ENCODE measurements at regions not wholly inside any gene's neighbourhood (a gene's known extent, or its start where the extent isn't known, plus 50 kb on each side); places are given as distances from the start of the nearest gene placed in this dataset.

DNA sequence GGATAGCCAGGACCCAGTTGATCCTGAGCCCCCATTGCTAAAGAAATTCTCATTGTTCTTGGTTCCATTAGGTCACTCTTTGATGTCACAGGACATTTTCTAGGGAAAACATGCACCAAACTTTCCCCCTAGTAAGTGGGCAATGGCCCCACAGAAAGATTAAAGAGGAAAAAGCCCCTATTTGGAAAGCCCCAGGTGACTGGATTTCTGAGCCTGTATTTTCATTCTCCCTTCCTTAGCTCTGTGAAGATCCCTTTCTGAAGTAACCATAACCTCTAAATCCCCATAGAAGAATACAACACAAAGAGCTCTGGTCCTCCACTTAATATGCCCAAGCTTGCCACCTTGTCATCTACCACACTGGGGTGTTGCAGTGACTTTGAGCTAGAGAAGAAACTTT is 232.3 kb upstream of the FGGY start:
- TF ChIP-seq, protein P1, sequence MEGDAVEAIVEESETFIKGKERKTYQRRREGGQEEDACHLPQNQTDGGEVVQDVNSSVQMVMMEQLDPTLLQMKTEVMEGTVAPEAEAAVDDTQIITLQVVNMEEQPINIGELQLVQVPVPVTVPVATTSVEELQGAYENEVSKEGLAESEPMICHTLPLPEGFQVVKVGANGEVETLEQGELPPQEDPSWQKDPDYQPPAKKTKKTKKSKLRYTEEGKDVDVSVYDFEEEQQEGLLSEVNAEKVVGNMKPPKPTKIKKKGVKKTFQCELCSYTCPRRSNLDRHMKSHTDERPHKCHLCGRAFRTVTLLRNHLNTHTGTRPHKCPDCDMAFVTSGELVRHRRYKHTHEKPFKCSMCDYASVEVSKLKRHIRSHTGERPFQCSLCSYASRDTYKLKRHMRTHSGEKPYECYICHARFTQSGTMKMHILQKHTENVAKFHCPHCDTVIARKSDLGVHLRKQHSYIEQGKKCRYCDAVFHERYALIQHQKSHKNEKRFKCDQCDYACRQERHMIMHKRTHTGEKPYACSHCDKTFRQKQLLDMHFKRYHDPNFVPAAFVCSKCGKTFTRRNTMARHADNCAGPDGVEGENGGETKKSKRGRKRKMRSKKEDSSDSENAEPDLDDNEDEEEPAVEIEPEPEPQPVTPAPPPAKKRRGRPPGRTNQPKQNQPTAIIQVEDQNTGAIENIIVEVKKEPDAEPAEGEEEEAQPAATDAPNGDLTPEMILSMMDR (optimal IDR thresholded peaks at IDR 0.05 in 1 of 3, IDR thresholded peaks at IDR 0.05 in 1 of 3, conservative IDR thresholded peaks at IDR 0.05 in 1 of 3; ENCODE audit: extremely low read depth in 1 of 3, insufficient read depth in 2 of 3, low read length in 3 of 3): no peak
- no peak for TF ChIP-seq EZH2 (IDR thresholded peaks at IDR 0.05; ENCODE audit: low read length)
